ENCODE measurements at regions not wholly inside any gene's neighbourhood (a gene's known extent, or its start where the extent isn't known, plus 50 kb on each side); places are given as distances from the start of the nearest gene placed in this dataset.

DNA sequence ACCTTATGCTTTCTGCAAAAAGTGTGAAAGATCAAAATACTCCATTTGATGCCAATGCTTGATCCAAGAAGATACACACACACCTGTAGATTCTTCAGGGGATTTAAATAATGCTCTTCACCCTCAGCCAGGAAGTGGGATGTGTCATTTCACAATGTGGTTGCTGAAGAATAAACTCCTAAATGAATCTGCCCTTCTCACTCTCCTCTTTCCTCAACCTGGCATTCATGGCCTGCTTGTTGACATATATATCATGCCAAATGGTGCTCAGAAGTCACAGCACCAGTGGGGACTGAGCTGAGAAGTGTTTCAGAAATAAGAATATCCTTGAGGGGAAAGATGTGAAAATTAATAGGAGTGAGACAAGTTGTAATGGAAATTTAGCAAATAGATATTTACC is 146.6 kb upstream of the ARHGEF26 start:
- no peak for TF ChIP-seq ZNF274 (IDR thresholded peaks at IDR 0.05; ENCODE audit: low read depth, low read length)
- no peak for TF ChIP-seq YY1 (IDR thresholded peaks at IDR 0.05; ENCODE audit: insufficient read depth, insufficient read length)

Measured in NT2/D1 (cell line).